GM12873 (cell line): ENCODE measurements at regions not wholly inside any gene's neighbourhood (a gene's known extent, or its start where the extent isn't known, plus 50 kb on each side); places are given as distances from the start of the nearest gene placed in this dataset.

ENCODE experiments used
- CTCF ChIP-seq: IDR thresholded peaks from 2 replicates; pipeline ENCODE4 v1.5.1; 2012; ENCODE audit warnings: low read depth, mild to moderate bottlenecking, moderate library complexity, low read length, control low read depth; ENCODE audit not compliant: insufficient read depth; ENCODE audit errors: missing control alignments

- no peak for TF ChIP-seq CTCF
Observed at GRCh38 chr6:105757512-105758200, 328.5 kb upstream of the PRDM1 start.

- TF ChIP-seq CTCF = no peak
Observed at GRCh38 chr6:105755885-105756284, 330.3 kb upstream of the PRDM1 start.

- TF ChIP-seq CTCF = no peak
Observed at GRCh38 chr6:105753620-105754211, 332.4 kb upstream of the PRDM1 start.

GRCh38 chr6:105753207-105753606 lies 332.9 kb upstream of the PRDM1 start:
- TF ChIP-seq CTCF = no peak

GRCh38 chr6:105750089-105750488 lies 336.0 kb upstream of the PRDM1 start:
- no peak for TF ChIP-seq CTCF

GRCh38 chr6:105748737-105749161 lies 337.4 kb upstream of the PRDM1 start:
- TF ChIP-seq CTCF = no peak

- TF ChIP-seq CTCF = no peak
Observed at GRCh38 chr6:105747823-105748405, 338.2 kb upstream of the PRDM1 start.
